ENCODE measurements at regions not wholly inside any gene's neighbourhood (a gene's known extent, or its start where the extent isn't known, plus 50 kb on each side); places are given as distances from the start of the nearest gene placed in this dataset.

DNA sequence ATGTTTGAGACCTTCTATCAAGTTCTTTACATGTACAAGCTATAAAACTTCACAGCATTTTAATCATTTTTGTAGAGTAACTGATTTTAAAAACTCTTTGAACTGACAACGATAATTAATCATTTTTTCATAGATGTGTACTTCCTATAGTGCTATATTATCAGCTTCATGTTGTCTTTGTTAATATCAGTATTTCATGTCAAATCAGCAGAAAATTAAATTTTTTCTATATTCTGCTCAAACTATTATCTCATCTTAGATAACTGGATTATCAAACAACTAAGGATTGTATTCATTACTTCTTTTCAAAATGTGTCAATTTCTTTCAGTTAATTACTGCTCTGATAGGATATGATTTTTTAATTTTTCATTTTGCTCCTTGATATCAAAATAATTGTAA lies 214.6 kb upstream of the RGS18 start:
- DNase-seq (ENCODE audit: low read depth, low spot score) (no peak), ATAC-seq (no peak)
- Histone ChIP-seq H3K9me3 (ENCODE audit: control insufficient read depth, insufficient read depth, low read depth, low read length) (no peaks in the 10 kb centered on the region), H3K4me1 (ENCODE audit: control insufficient read depth, insufficient read depth, low read length) (no peaks in the 10 kb centered on the region), H3K36me3 (ENCODE audit: control insufficient read depth, insufficient read depth, low read length) (no peaks in the 10 kb centered on the region), H3K27me3 (ENCODE audit: control insufficient read depth, insufficient read depth, low read length) (no peaks in the 10 kb centered on the region), H3K4me3 (ENCODE audit: low read depth in 2 of 2, low read length in 2 of 2) (no peak overlapping the region), H3K27ac (ENCODE audit: low read length) (no peak overlapping the region)
- ChIA-PET CTCF (no interaction called here), POLR2A (no interaction called here)
- no peak for TF ChIP-seq CTCF (IDR thresholded peaks at IDR 0.05)
- no peak for TF ChIP-seq TCF7L2 (IDR thresholded peaks at IDR 0.05; ENCODE audit: low read depth, low read length)
- TF ChIP-seq SIN3A (IDR thresholded peaks at IDR 0.05; ENCODE audit: borderline replicate concordance, insufficient read depth, low read depth, low read length) = no peak
- TF ChIP-seq, protein P1, sequence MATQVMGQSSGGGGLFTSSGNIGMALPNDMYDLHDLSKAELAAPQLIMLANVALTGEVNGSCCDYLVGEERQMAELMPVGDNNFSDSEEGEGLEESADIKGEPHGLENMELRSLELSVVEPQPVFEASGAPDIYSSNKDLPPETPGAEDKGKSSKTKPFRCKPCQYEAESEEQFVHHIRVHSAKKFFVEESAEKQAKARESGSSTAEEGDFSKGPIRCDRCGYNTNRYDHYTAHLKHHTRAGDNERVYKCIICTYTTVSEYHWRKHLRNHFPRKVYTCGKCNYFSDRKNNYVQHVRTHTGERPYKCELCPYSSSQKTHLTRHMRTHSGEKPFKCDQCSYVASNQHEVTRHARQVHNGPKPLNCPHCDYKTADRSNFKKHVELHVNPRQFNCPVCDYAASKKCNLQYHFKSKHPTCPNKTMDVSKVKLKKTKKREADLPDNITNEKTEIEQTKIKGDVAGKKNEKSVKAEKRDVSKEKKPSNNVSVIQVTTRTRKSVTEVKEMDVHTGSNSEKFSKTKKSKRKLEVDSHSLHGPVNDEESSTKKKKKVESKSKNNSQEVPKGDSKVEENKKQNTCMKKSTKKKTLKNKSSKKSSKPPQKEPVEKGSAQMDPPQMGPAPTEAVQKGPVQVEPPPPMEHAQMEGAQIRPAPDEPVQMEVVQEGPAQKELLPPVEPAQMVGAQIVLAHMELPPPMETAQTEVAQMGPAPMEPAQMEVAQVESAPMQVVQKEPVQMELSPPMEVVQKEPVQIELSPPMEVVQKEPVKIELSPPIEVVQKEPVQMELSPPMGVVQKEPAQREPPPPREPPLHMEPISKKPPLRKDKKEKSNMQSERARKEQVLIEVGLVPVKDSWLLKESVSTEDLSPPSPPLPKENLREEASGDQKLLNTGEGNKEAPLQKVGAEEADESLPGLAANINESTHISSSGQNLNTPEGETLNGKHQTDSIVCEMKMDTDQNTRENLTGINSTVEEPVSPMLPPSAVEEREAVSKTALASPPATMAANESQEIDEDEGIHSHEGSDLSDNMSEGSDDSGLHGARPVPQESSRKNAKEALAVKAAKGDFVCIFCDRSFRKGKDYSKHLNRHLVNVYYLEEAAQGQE (IDR thresholded peaks at IDR 0.05; ENCODE audit: insufficient read depth in 1 of 2, low read depth in 2 of 2, low read length in 1 of 2) = no peak
- no peak for TF ChIP-seq POLR2AphosphoS5 (IDR thresholded peaks at IDR 0.05; ENCODE audit: low read depth, low read length)
- in situ Hi-C loops (cut with HindIII; ENCODE audit: low pct_unique_long_range_greater_than_20kb, low sequenced_read_pairs) = no loop called here
- intact Hi-C loops (cut with micrococcal nuclease; ENCODE audit: unreplicated experiment) = no loop called here
- BruUV-seq (replicated peaks) = no TSS peak

- Histone ChIP-seq H3K36me3 (ENCODE audit: control insufficient read depth, insufficient read depth, low read length) (no peaks in the 10 kb centered on the region), H3K9me3 (ENCODE audit: control insufficient read depth, insufficient read depth, low read depth, low read length) (no peaks in the 10 kb centered on the region; the same call in 1 of the 2 replicates), H3K4me3 (ENCODE audit: low read depth in 2 of 2, low read length in 2 of 2) (no peak overlapping the region), H3K27me3 (ENCODE audit: control insufficient read depth, insufficient read depth, low read length) (no peaks in the 10 kb centered on the region), H3K4me1 (ENCODE audit: control insufficient read depth, insufficient read depth, low read length) (no peaks in the 10 kb centered on the region), H3K27ac (ENCODE audit: low read length) (no peak overlapping the region)
- POLR2A ChIA-PET = no interaction called here
- no TSS peak for BruUV-seq (replicated peaks)
- ATAC-seq (no peak), DNase-seq (ENCODE audit: low read depth, low spot score) (no peak)
- in situ Hi-C loops (cut with HindIII; ENCODE audit: low pct_unique_long_range_greater_than_20kb, low sequenced_read_pairs) = no loop called here
- TF ChIP-seq SIN3A (IDR thresholded peaks at IDR 0.05; ENCODE audit: borderline replicate concordance, insufficient read depth, low read depth, low read length) (no peak), CTCF (IDR thresholded peaks at IDR 0.05) (no peak), TCF7L2 (IDR thresholded peaks at IDR 0.05; ENCODE audit: low read depth, low read length) (no peak), POLR2AphosphoS5 (IDR thresholded peaks at IDR 0.05; ENCODE audit: low read depth, low read length) (no peak)
- TF ChIP-seq, protein P1 (IDR thresholded peaks at IDR 0.05; ENCODE audit: insufficient read depth in 1 of 2, low read depth in 2 of 2, low read length in 1 of 2) = no peak
- intact Hi-C loops (cut with micrococcal nuclease; ENCODE audit: unreplicated experiment) = no loop called here
- CTCF ChIA-PET = no interaction called here
Measured at GRCh38 chr1:191953526-191953925, 204.7 kb upstream of the RGS18 start.
